Left hindlimb (tissue), 1 donor: ENCODE measurements at regions not wholly inside any gene's neighbourhood (a gene's known extent, or its start where the extent isn't known, plus 50 kb on each side); places are given as distances from the start of the nearest gene placed in this dataset.
A peak's percentile ranks its signal among the peaks of the same experiment; 100 is the strongest.
"Not testable (repeated sequence)": the region's sequence is repeated elsewhere in the genome, so short reads cannot be mapped to it uniquely, and the experiment has no call there.

Experiments used
- DNase-seq: peaks from one replicate; pipeline ENCODE4 v3.0.0-alpha.2; 2018

- DNase-seq, result no peak
These were observed 95.0 kb downstream of the FAM53A start for GRCh38 chr4:1589098-1589497.

- no peak for DNase-seq
These were observed 95.8 kb downstream of the FAM53A start for GRCh38 chr4:1588306-1588705.

GRCh38 chr4:1584498-1584897 lies 99.6 kb downstream of the FAM53A start:
- no peak for DNase-seq

- DNase-seq, result no peak
These were observed 100.3 kb downstream of the FAM53A start for GRCh38 chr4:1583859-1584258.

- DNase-seq, result no peak
These were observed 100.9 kb downstream of the FAM53A start for GRCh38 chr4:1583051-1583785.

GRCh38 chr4:1582227-1582626 lies 101.9 kb downstream of the FAM53A start:
- DNase-seq, result peak; percentile 26

- peak; percentile 78 for DNase-seq
These were observed 102.8 kb downstream of the FAM53A start for GRCh38 chr4:1581164-1581894.

- not testable (repeated sequence) for DNase-seq
These were observed 103.5 kb downstream of the FAM53A start for GRCh38 chr4:1580692-1581012.

- DNase-seq, result peak; percentile 83
These were observed 104.0 kb downstream of the FAM53A start for GRCh38 chr4:1579901-1580691.

GRCh38 chr4:1579001-1579900 lies 104.9 kb downstream of the FAM53A start:
- DNase-seq, result peak; percentile 64

GRCh38 chr4:1578251-1578773 lies 105.8 kb downstream of the FAM53A start:
- DNase-seq, result peak; percentile 40

GRCh38 chr4:1577822-1578217 lies 106.3 kb downstream of the FAM53A start:
- DNase-seq, result peak; percentile 6

GRCh38 chr4:1576961-1577821 lies 106.9 kb downstream of the FAM53A start:
- peak; percentile 14 for DNase-seq

- DNase-seq, result peak; percentile 10
These were observed 107.7 kb downstream of the FAM53A start for GRCh38 chr4:1576304-1576960.

GRCh38 chr4:1575418-1576303 lies 108.5 kb downstream of the FAM53A start:
- DNase-seq, result peak; percentile 23

GRCh38 chr4:1574601-1575417 lies 109.3 kb downstream of the FAM53A start:
- DNase-seq, result peak; percentile 21

GRCh38 chr4:1573830-1574459 lies 110.2 kb downstream of the FAM53A start:
- DNase-seq, result no peak
